GM12892 (cell line): ENCODE measurements at regions not wholly inside any gene's neighbourhood (a gene's known extent, or its start where the extent isn't known, plus 50 kb on each side); places are given as distances from the start of the nearest gene placed in this dataset.

Experiments used
- POLR2A ChIP-seq: IDR thresholded peaks from 2 replicates; pipeline ENCODE4 v1.6.1; 2011; ENCODE audit warnings: low read depth, low read length, control low read depth
- POLR2AphosphoS5 ChIP-seq: IDR thresholded peaks from 2 replicates; pipeline ENCODE4 v1.6.1; 2011; ENCODE audit warnings: low read depth, low read length, control low read depth

DNA sequence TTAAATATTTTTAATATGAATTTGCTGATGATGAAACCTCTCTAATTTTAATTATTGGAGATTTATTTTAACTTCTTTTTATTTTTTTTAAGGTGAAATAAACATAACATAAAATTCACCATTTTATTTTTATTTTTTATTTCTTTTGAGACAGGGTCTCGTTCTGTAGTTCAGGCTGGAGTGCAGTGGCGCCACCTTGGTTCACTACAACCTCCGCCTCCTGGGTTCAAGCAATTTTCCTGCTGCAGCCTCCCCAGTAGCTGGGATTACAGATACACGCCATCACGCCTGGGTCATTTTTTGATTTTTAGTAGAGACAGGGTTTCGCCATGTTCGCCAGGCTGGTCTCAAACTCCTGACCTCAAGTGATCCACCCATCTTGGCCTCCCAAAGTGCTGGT is 402.9 kb downstream of the PRR16 start:
- TF ChIP-seq POLR2A (no peak), POLR2AphosphoS5 (no peak)
